ENCODE measurements at regions not wholly inside any gene's neighbourhood (a gene's known extent, or its start where the extent isn't known, plus 50 kb on each side); places are given as distances from the start of the nearest gene placed in this dataset.

GRCh38 chr18:71809711-71810110, 734.4 kb downstream of the CBLN2 start:
- no peak for DNase-seq (ENCODE audit: low read depth, low spot score)
- H3K36me3 ChIP-seq (ENCODE audit: insufficient read depth, insufficient read length, low read length) = no peaks in the 10 kb centered on the region
- H3K4me3 ChIP-seq (ENCODE audit: insufficient read length, low read depth) = no peak overlapping the region
- H3K9me3 ChIP-seq (ENCODE audit: insufficient read depth, low read length) = no peaks in the 10 kb centered on the region
- no peak overlapping the region for H3K9ac ChIP-seq (ENCODE audit: insufficient read length, low read depth)
- no peak for TF ChIP-seq YY1 (IDR thresholded peaks at IDR 0.05; ENCODE audit: insufficient read depth, insufficient read length)
- TF ChIP-seq ZNF274 (IDR thresholded peaks at IDR 0.05; ENCODE audit: low read depth, low read length) = no peak
- no peak for TF ChIP-seq SUZ12 (IDR thresholded peaks at IDR 0.05; ENCODE audit: extremely low read depth, insufficient read depth, insufficient read length)
- no peaks in the 10 kb centered on the region for H3K27me3 ChIP-seq (ENCODE audit: insufficient read depth, insufficient read length)
- no peaks in the 10 kb centered on the region for H3K4me1 ChIP-seq (ENCODE audit: insufficient read depth, insufficient read length)

DNA sequence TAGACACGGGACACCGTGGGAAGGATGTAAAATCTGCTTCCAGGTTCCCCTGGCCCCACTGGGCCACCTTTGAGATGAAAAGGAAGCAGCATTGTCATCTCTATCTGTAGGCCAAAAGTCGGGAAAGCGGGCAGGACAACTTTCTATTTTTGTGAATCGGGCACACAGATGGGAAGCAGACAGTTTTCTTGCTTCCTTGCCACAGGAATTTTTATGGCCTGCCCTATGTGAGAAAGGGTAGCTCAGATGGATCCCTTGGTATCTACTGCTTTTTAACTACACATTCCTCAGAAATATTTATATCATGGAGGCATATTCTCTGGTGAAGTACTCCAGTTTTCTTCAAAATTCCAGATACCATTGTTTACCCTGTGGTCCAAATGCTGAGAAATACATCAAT, 735.5 kb downstream of the CBLN2 start:
- DNase-seq (ENCODE audit: low read depth, low spot score) = no peak
- H3K4me1 ChIP-seq (ENCODE audit: insufficient read depth, insufficient read length) = no peaks in the 10 kb centered on the region

DNA sequence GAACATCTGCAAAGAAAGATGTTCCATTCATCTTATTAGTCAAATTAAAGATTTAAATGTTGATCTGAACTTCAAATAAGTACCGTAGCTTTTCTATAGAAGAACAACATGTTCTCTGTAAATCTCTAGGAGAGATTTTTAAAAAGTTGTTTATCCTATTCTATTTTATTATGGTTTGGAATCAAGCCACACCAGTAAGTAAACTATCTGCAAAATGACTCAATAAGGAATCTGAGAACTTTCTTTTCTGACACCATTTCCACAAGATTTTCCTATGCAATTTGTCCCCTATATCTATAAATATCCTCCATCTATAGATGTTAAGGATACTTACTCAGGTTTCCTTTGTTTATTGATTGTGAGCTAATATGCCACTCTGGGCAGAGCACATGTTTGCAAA, 736.6 kb downstream of the CBLN2 start:
- H3K27me3 ChIP-seq (ENCODE audit: insufficient read depth, insufficient read length) = no peaks in the 10 kb centered on the region
- H3K4me3 ChIP-seq (ENCODE audit: insufficient read length, low read depth) = no peak overlapping the region
- no peaks in the 10 kb centered on the region for H3K9me3 ChIP-seq (ENCODE audit: insufficient read depth, low read length)
- no peaks in the 10 kb centered on the region for H3K36me3 ChIP-seq (ENCODE audit: insufficient read depth, insufficient read length, low read length)
- no peak for DNase-seq (ENCODE audit: low read depth, low spot score)
- TF ChIP-seq SUZ12 (IDR thresholded peaks at IDR 0.05; ENCODE audit: extremely low read depth, insufficient read depth, insufficient read length) (no peak), YY1 (IDR thresholded peaks at IDR 0.05; ENCODE audit: insufficient read depth, insufficient read length) (no peak), ZNF274 (IDR thresholded peaks at IDR 0.05; ENCODE audit: low read depth, low read length) (no peak)
- H3K4me1 ChIP-seq (ENCODE audit: insufficient read depth, insufficient read length) = no peaks in the 10 kb centered on the region
- no peak overlapping the region for H3K9ac ChIP-seq (ENCODE audit: insufficient read length, low read depth)

More for the DNA sequence above, 735.5 kb downstream of the CBLN2 start:
- H3K9me3 ChIP-seq (ENCODE audit: insufficient read depth, low read length) = no peaks in the 10 kb centered on the region
- TF ChIP-seq SUZ12 (IDR thresholded peaks at IDR 0.05; ENCODE audit: extremely low read depth, insufficient read depth, insufficient read length) = no peak
- TF ChIP-seq ZNF274 (IDR thresholded peaks at IDR 0.05; ENCODE audit: low read depth, low read length) = no peak
- no peak for TF ChIP-seq YY1 (IDR thresholded peaks at IDR 0.05; ENCODE audit: insufficient read depth, insufficient read length)
- H3K36me3 ChIP-seq (ENCODE audit: insufficient read depth, insufficient read length, low read length) = no peaks in the 10 kb centered on the region
- H3K9ac ChIP-seq (ENCODE audit: insufficient read length, low read depth) = no peak overlapping the region
- H3K27me3 ChIP-seq (ENCODE audit: insufficient read depth, insufficient read length) = no peaks in the 10 kb centered on the region
- H3K4me3 ChIP-seq (ENCODE audit: insufficient read length, low read depth) = no peak overlapping the region

- no peaks in the 10 kb centered on the region for H3K9me3 ChIP-seq (ENCODE audit: insufficient read depth, low read length)
- no peak overlapping the region for H3K9ac ChIP-seq (ENCODE audit: insufficient read length, low read depth)
- TF ChIP-seq SUZ12 (IDR thresholded peaks at IDR 0.05; ENCODE audit: extremely low read depth, insufficient read depth, insufficient read length) = no peak
- TF ChIP-seq ZNF274 (IDR thresholded peaks at IDR 0.05; ENCODE audit: low read depth, low read length) = no peak
- TF ChIP-seq YY1 (IDR thresholded peaks at IDR 0.05; ENCODE audit: insufficient read depth, insufficient read length) = no peak
- H3K36me3 ChIP-seq (ENCODE audit: insufficient read depth, insufficient read length, low read length) = no peaks in the 10 kb centered on the region
- H3K27me3 ChIP-seq (ENCODE audit: insufficient read depth, insufficient read length) = no peaks in the 10 kb centered on the region
- H3K4me3 ChIP-seq (ENCODE audit: insufficient read length, low read depth) = no peak overlapping the region
- DNase-seq (ENCODE audit: low read depth, low spot score) = no peak
- no peaks in the 10 kb centered on the region for H3K4me1 ChIP-seq (ENCODE audit: insufficient read depth, insufficient read length)
Measured at GRCh38 chr18:71798986-71799673, 745.0 kb downstream of the CBLN2 start.

DNA sequence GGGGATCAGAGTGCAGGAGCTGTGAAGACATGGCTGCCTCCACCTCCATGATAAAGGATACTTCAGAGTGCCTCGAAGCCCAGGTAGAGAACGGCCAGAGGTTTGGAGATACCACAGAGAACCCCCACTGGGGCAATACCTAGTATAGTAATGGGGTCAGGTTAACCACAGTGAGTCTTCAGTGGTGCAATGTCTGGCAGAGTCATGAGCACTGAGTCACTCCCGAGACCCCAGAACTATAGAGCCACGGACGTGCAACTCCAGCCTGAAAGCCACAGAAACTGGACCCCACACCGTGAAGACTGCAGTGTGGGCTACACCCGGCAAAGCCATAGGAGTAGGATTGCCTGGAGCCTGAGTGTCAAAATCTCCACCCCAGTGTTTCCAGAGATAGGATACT, 746.6 kb downstream of the CBLN2 start:
- Histone ChIP-seq H3K9ac (ENCODE audit: insufficient read length, low read depth) (no peak overlapping the region), H3K9me3 (ENCODE audit: insufficient read depth, low read length) (no peaks in the 10 kb centered on the region)
- DNase-seq (ENCODE audit: low read depth, low spot score) = no peak

DNA sequence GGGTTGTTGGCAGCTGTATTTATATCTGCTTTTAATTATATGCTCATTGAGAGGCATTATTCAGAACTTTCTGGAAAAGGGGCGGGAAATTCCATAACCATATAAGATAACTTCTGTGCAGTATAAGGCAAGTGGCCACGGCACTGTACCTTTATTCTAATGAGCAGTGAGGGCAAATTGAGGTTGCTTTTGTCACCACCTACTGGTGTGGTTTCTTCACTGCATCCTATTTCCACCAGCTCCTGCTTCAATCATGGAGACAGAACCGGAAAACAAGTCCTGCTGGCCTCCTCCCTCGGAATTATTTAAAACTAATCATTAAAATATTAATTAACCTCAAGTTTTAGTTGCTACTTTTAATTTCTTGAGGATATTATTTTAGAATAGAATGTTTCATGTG, 759.4 kb downstream of the CBLN2 start:
- Histone ChIP-seq H3K9ac (ENCODE audit: insufficient read length, low read depth) (no peak overlapping the region), H3K4me1 (ENCODE audit: insufficient read depth, insufficient read length) (no peaks in the 10 kb centered on the region), H3K4me3 (ENCODE audit: insufficient read length, low read depth) (no peak overlapping the region), H3K36me3 (ENCODE audit: insufficient read depth, insufficient read length, low read length) (no peaks in the 10 kb centered on the region), H3K9me3 (ENCODE audit: insufficient read depth, low read length) (no peaks in the 10 kb centered on the region; the same call in 1 of the 2 replicates), H3K27me3 (ENCODE audit: insufficient read depth, insufficient read length) (no peaks in the 10 kb centered on the region)
- no peak for TF ChIP-seq YY1 (IDR thresholded peaks at IDR 0.05; ENCODE audit: insufficient read depth, insufficient read length)
- TF ChIP-seq SUZ12 (IDR thresholded peaks at IDR 0.05; ENCODE audit: extremely low read depth, insufficient read depth, insufficient read length) = no peak
- no peak for TF ChIP-seq ZNF274 (IDR thresholded peaks at IDR 0.05; ENCODE audit: low read depth, low read length)
- DNase-seq (ENCODE audit: low read depth, low spot score) = no peak

More for the DNA sequence above, 746.6 kb downstream of the CBLN2 start:
- H3K36me3 ChIP-seq (ENCODE audit: insufficient read depth, insufficient read length, low read length) = no peaks in the 10 kb centered on the region
- H3K4me1 ChIP-seq (ENCODE audit: insufficient read depth, insufficient read length) = no peaks in the 10 kb centered on the region
- no peak overlapping the region for H3K4me3 ChIP-seq (ENCODE audit: insufficient read length, low read depth)
- TF ChIP-seq SUZ12 (IDR thresholded peaks at IDR 0.05; ENCODE audit: extremely low read depth, insufficient read depth, insufficient read length) (no peak), ZNF274 (IDR thresholded peaks at IDR 0.05; ENCODE audit: low read depth, low read length) (no peak), YY1 (IDR thresholded peaks at IDR 0.05; ENCODE audit: insufficient read depth, insufficient read length) (no peak)
- H3K27me3 ChIP-seq (ENCODE audit: insufficient read depth, insufficient read length) = no peaks in the 10 kb centered on the region

DNA sequence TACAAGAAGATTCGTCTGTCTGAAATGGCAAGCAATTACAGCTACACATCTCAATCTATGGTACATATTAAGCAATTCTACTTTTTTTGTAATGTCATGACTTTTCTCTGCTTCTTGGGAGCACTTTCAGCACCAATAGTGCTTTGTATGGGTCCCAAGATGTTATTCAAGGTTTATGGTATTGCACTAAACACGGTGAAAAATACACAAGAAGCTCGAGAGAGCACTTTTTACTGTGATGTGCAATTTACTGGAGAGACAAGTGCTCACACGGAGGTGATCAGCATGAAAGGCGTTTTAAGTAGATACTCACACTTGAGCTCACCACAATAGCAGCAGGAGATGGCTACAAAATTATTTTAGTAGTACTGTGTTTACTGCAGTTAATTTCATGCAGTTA, 783.6 kb downstream of the CBLN2 start:
- Histone ChIP-seq H3K27me3 (ENCODE audit: insufficient read depth, insufficient read length) (no peaks in the 10 kb centered on the region), H3K4me3 (ENCODE audit: insufficient read length, low read depth) (no peak overlapping the region), H3K9ac (ENCODE audit: insufficient read length, low read depth) (no peak overlapping the region), H3K36me3 (ENCODE audit: insufficient read depth, insufficient read length, low read length) (no peaks in the 10 kb centered on the region), H3K4me1 (ENCODE audit: insufficient read depth, insufficient read length) (no peaks in the 10 kb centered on the region), H3K9me3 (ENCODE audit: insufficient read depth, low read length) (no peaks in the 10 kb centered on the region; the same call in 1 of the 2 replicates)
- no peak for DNase-seq (ENCODE audit: low read depth, low spot score)
- no peak for TF ChIP-seq ZNF274 (IDR thresholded peaks at IDR 0.05; ENCODE audit: low read depth, low read length)
- no peak for TF ChIP-seq SUZ12 (IDR thresholded peaks at IDR 0.05; ENCODE audit: extremely low read depth, insufficient read depth, insufficient read length)
- no peak for TF ChIP-seq YY1 (IDR thresholded peaks at IDR 0.05; ENCODE audit: insufficient read depth, insufficient read length)
